Breast epithelium (tissue), 3 donors: ENCODE measurements at regions not wholly inside any gene's neighbourhood (a gene's known extent, or its start where the extent isn't known, plus 50 kb on each side); places are given as distances from the start of the nearest gene placed in this dataset.

ENCODE experiments used
- CTCF ChIP-seq, 3 donors: fragments of 450-650 bp; IDR thresholded peaks; one replicate each; pipeline ENCODE4 v1.5.1; 2016 to 2017; ENCODE audit warnings: antibody characterized with exemption in 3 of 3, mild to moderate bottlenecking in 3 of 3, moderate library complexity in 3 of 3
- POLR2AphosphoS5 ChIP-seq, 3 donors: sonication (generic); formaldehyde crosslinking; IDR thresholded peaks; one replicate each; pipeline ENCODE4 v1.6.1; 2017; ENCODE audit warnings: antibody characterized with exemption in 3 of 3

GRCh38 chr6:50995036-50995435 lies 176.4 kb downstream of the TFAP2B start:
- TF ChIP-seq CTCF (IDR thresholded peaks at IDR 0.05): no peak
- TF ChIP-seq POLR2AphosphoS5 (IDR thresholded peaks at IDR 0.05): no peak
